Ammon's horn (tissue), 1 donor: ENCODE measurements at regions not wholly inside any gene's neighbourhood (a gene's known extent, or its start where the extent isn't known, plus 50 kb on each side); places are given as distances from the start of the nearest gene placed in this dataset.
"Not testable (repeated sequence)": the region's sequence is repeated elsewhere in the genome, so short reads cannot be mapped to it uniquely, and the experiment has no call there.

Source experiments
- DNase-seq: peaks from one replicate; pipeline ENCODE4 v3.0.0-alpha.2; 2016; ENCODE audit warnings: low spot score

- DNase-seq, result no peak
Observed at GRCh38 chr9:84054341-84055010, 73.9 kb downstream of the RMI1 start.

DNA sequence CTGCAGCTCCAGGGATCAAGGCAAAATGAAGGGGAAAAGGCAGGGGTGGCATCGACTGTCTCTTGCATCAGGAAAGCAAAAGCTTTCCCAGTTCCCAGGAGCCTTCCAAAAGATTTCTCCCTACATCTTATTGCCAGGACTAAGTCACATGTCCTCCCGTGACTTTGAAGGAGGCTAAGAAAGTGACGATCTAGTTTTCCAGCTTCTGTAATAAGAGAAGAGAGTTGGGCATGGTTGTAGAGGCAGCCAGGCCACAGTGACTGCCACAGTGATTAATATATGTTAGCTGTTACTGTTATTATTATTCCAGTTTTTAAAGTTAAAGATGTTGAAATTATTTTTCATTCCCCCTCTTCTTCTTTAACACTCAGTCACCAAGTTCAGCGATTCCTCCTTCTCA lies 77.1 kb downstream of the RMI1 start:
- DNase-seq, result no peak

DNA sequence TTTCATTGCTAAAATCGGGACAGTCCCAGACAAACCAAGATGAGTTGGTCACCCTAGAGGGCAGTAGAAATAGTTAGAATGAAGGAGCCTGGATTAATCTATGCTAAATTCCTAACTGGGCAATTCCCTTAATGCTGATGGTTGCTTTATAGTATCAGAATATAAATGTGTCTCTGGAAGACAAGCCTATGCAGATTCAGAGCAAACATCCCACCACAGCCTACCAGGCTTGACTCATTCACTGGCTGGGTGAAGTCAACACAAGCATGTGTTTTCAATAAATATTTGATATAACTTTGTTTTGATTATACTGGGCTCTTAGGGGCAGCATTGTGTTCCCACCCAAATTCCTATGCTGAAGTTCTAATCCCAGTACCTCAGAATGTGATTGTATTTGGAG lies 79.3 kb downstream of the RMI1 start:
- DNase-seq, result no peak

- DNase-seq, result no peak
Observed at GRCh38 chr9:84061613-84062193, 81.1 kb downstream of the RMI1 start.

GRCh38 chr9:84062538-84062937 lies 81.9 kb downstream of the RMI1 start:
- no peak for DNase-seq

GRCh38 chr9:84067821-84068220 lies 87.2 kb downstream of the RMI1 start:
- no peak for DNase-seq

DNA sequence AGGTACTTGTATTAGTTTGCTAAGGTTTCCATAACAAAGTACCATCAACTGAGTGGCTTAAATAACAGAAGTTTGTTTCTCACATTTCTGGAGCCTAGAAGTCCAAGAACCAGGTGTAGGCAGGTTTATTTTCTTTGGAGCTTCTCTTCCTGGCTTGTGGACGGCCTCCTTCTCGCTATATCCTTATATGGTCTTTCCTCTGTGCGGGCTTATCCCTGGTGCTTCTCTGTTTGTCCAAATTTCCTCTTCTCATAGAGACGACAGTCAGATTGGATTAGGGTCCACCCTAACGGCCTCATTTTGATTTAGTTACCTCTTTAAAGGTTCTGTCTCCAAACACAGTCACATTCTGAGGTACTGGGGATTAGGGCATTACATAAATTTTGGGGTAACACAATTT lies 88.3 kb downstream of the RMI1 start:
- DNase-seq, result no peak

GRCh38 chr9:84070590-84070989 lies 90.0 kb downstream of the RMI1 start:
- no peak for DNase-seq

DNA sequence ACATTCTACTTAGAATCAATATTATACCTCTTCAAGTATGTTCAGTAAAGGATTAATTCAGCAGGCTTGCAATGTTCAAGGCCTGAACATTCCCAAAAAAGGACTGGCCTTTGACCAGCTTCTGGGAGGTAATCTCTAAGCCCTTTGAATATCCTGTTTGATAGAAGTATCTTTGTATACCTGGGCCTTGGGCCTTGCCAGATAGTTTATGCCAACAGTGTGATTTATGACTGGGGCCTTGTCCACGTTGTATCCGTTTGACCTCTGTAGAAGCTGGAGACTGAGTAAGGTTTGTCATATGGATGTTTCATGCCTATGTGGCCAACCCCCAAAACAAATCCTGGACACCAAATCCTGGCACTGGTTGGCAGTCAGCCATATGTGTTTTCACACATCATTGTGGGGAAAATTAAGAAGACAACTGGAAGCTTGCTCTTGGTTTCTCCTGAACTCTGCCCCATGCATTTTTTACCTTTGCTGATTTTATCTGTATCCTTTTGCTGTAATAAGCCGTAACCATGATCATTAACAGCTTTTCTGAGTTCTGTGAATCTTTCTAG lies 92.1 kb downstream of the RMI1 start:
- DNase-seq, result no peak

DNA sequence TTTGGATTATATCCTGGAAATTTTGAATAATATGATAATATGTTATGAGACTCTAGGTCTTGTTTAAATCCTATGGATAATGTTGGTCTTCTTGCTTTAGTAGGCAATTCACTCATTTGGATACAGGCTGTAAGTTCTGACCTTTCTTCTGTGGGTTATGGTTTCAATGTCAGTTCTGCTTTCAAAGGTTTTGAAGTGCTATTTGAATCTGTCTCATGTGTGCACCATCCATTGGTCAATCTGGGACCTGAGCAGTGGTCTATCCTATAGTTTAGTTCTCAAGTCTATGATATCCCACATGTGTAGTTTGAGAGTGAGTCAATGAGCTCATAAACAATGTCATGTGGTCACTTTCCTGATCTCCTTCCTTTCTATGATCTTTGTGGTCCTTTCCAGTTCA lies 94.4 kb downstream of the RMI1 start:
- DNase-seq, result no peak

GRCh38 chr9:84076384-84076783 lies 95.8 kb downstream of the RMI1 start:
- no peak for DNase-seq

DNA sequence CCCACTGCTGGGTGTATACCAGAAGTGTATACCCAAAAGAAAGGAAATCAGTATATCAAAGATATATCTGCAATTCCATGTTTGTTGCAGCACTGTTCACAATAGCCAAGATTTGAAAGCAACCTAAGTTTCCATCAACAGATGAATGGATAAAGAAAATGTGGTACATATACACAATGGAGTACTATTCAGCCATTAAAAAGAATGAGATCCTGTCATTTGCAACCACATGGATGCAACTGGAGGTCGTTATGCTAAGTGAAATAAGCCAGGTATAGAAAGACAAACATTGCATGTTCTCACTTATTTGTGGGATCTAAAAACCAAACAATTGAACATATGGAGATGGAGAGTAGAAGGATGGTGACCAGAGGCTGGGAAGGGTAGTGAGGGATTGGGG lies 97.2 kb downstream of the RMI1 start:
- DNase-seq, result not testable (repeated sequence)

GRCh38 chr9:84079994-84080393 lies 99.4 kb downstream of the RMI1 start:
- DNase-seq, result no peak

GRCh38 chr9:84101964-84102632 lies 121.5 kb downstream of the RMI1 start:
- DNase-seq, result no peak

GRCh38 chr9:84103651-84104377 lies 123.2 kb downstream of the RMI1 start:
- no peak for DNase-seq

GRCh38 chr9:84107081-84107480 lies 126.5 kb downstream of the RMI1 start:
- no peak for DNase-seq

DNA sequence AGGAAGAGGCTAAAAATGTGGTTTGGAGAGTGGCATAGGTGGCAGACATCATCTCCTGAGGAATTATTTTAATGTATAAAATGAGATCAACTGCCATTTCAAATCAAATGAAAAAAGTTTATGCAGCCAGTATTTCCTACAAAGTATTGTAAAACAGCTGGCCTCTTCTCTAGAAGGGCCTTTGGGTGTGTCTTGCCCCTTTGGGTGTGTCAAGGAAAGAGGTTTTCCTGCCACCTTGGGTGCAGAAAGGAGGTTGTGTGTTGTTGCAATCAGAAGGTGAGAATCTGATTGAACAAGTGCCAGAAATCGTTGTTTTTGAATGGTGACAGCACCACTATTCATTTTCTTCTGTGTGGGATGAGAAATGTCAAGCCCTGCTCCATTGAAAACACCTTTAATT lies 127.4 kb downstream of the RMI1 start:
- DNase-seq, result no peak

- no peak for DNase-seq
Observed at GRCh38 chr9:84111726-84112125, 131.1 kb downstream of the RMI1 start.

GRCh38 chr9:84121991-84122523 lies 141.5 kb downstream of the RMI1 start:
- DNase-seq, result no peak

- no peak for DNase-seq
Observed at GRCh38 chr9:84122572-84122971, 142.0 kb downstream of the RMI1 start.

GRCh38 chr9:84123648-84124406 lies 143.2 kb downstream of the RMI1 start:
- DNase-seq, result no peak

GRCh38 chr9:84125046-84125445 lies 144.4 kb downstream of the RMI1 start:
- no peak for DNase-seq
